Heart left ventricle (tissue), 16 donors: ENCODE measurements at regions not wholly inside any gene's neighbourhood (a gene's known extent, or its start where the extent isn't known, plus 50 kb on each side); places are given as distances from the start of the nearest gene placed in this dataset.

Source experiments
- ATAC-seq, 4 donors: fragments of 200-7000 bp; cut with Tn5 transposase; one replicate each; pipeline ENCODE4 v1.9.1; 2020 to 2022; ENCODE audit warnings: moderate library complexity in 4 of 4, mild to moderate bottlenecking in 3 of 4, moderate number of reproducible peaks in 1 of 4
- DNase-seq, 5 donors: peaks; one replicate each; pipeline ENCODE4 v3.0.0-alpha.2; 2020
- H3K27ac ChIP-seq, 12 donors: fragments of 200-600 bp; sonication (generic) in 4 of 12; one replicate each; pipeline versions ENCODE4 v1.5.0 to v1.8.0; 2016 to 2022; ENCODE audit warnings: mild to moderate bottlenecking in 2 of 12
- H3K27me3 ChIP-seq, 9 donors: fragments of 200-600 bp; sonication (generic) in 2 of 9; one replicate each; pipeline versions ENCODE4 v1.5.1 to v1.8.0; 2016 to 2022; ENCODE audit warnings: mild to moderate bottlenecking in 3 of 9
- H3K36me3 ChIP-seq, 9 donors: fragments of 200-600 bp; sonication (generic) in 2 of 9; one replicate each; pipeline versions ENCODE4 v1.5.0 to v1.8.0; 2018 to 2022; ENCODE audit warnings: mild to moderate bottlenecking in 2 of 9
- H3K4me1 ChIP-seq, 12 donors: fragments of 200-600 bp; sonication (generic) in 4 of 12; one replicate each; pipeline versions ENCODE4 v1.5.0 to v1.8.0; 2016 to 2022; ENCODE audit warnings: mild to moderate bottlenecking in 3 of 12
- H3K4me3 ChIP-seq, 12 donors: fragments of 200-600 bp; sonication (generic) in 4 of 12; one replicate each; pipeline versions ENCODE4 v1.5.0 to v1.8.0; 2017 to 2022; ENCODE audit warnings: mild to moderate bottlenecking in 9 of 12, moderate library complexity in 4 of 12
- H3K9me3 ChIP-seq, 12 donors: fragments of 200-600 bp; sonication (generic) in 4 of 12; one replicate each; pipeline versions ENCODE4 v1.5.0 to v1.8.0; 2016 to 2022; ENCODE audit warnings: mild to moderate bottlenecking in 1 of 12
- CTCF ChIP-seq, 12 donors: fragments of 200-600 bp; sonication (generic) in 4 of 12; IDR thresholded peaks; one replicate each; pipeline versions ENCODE4 v1.5.0 to v1.8.0; 2018 to 2022; ENCODE audit warnings: antibody characterized with exemption in 12 of 12, mild to moderate bottlenecking in 5 of 12
- POLR2A ChIP-seq, 2 donors: fragments of 450-650 bp; IDR thresholded peaks; one replicate each; pipeline ENCODE4 v1.6.1; 2017; ENCODE audit warnings: antibody characterized with exemption in 2 of 2, mild to moderate bottlenecking in 2 of 2, moderate library complexity in 2 of 2
- WGBS, 4 donors: extraction: QIAGEN DNeasy Blood & Tissue Kit in 2 of 4; methylation state at CpG; one replicate each; pipeline versions ENCODE4 v1.1.5 to v1.1.7; 2013 to 2018; 5-methylcytosine and 5-hydroxymethylcytosine counted together
- intact Hi-C, 10 donors: fragments of 100-400 bp; cut with DNase I; formaldehyde crosslinking; loops; one replicate each; pipeline versions ENCODE4 v1.11.1 to v1.14.2; 2022
- donor health status: ischemic (EF 13 %, LVEDD 7.1; RV severe dilation, severe dysfunction).
- donor health status: healthy with polysubstance abuse.
- donor health status: DM: no; HTN: yes; CAD: no.
- donor health status: DM: no; HTN: no; CAD: no.
- donor health status: ischemic (EF 25% LVEDD 6.9; RV normal size, moderate dysfunction).
- donor health status: ischemic (EF 25% LVEDD 5.7; RV mildly dilated, moderate dysfunction).
- donor health status: healthy.
- donor health status: DM: yes; HTN: yes; CAD: no.
- donor health status: ischemic (EF 35%, LVEDD 5.7; RV mildly dilated, moderate dysfunction).
- donor health status: nonischemic (EF 11% LVEDD 7.7; RV severe dilation, severe dysfunction).
- donor health status: DM: yes; HTN: yes; CAD: no.
- donor health status: PGD.
- donor health status: ischemic (EF 29% LVEDD 5.4; RV normal size, mild dysfunction).
- donor health status: nonischemic (EF 23%, LVEDD 6.1; RV moderate dilation, normal function).

GRCh38 chr6:54680531-54680930 is 166.0 kb upstream of the FAM83B start:
- no peak overlapping the region for H3K27ac ChIP-seq
- no peak for ATAC-seq
- no peak overlapping the region for H3K4me3 ChIP-seq

DNA sequence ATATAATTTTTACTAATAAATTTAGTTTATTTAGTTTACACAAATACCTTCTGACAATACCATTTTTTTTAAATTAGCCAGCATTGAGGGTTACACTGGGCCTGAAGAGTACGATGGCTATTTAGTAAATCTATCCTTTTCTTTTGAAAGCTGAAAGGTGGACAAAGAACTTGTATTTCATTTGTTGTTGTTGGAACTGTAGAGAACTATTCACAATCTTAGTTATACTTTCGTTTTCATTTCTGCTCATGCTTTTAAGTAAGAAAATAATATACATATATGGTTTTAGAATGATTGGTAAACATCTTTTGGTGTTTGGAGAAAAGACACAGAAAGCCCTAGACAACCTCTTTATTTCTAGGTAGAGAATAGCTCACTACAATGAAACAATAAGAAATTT is 165.3 kb upstream of the FAM83B start:
- Histone ChIP-seq H3K4me3 (no peak overlapping the region), H3K9me3 (no peaks in the 10 kb centered on the region), H3K36me3 (no peaks in the 10 kb centered on the region), H3K4me1 (no peaks in the 10 kb centered on the region), H3K27ac (no peak overlapping the region), H3K27me3 (no peaks in the 10 kb centered on the region)
- intact Hi-C loops = no loop called here
- ATAC-seq (no peak), DNase-seq (no peak)
- 70 to 78% (median 75%) methylated on average over 2 of the region's 2 CpGs for WGBS, 4 donors
- TF ChIP-seq CTCF (IDR thresholded peaks at IDR 0.05) (no peak), POLR2A (IDR thresholded peaks at IDR 0.05) (no peak)

More at GRCh38 chr6:54680531-54680930, 166.0 kb upstream of the FAM83B start:
- Histone ChIP-seq H3K9me3 (no peaks in the 10 kb centered on the region), H3K36me3 (no peaks in the 10 kb centered on the region), H3K27me3 (no peaks in the 10 kb centered on the region), H3K4me1 (no peaks in the 10 kb centered on the region)
- no peak for DNase-seq
- TF ChIP-seq POLR2A (IDR thresholded peaks at IDR 0.05) (no peak), CTCF (IDR thresholded peaks at IDR 0.05) (no peak)
- intact Hi-C loops = no loop called here
- WGBS, 4 donors = 71 to 78% (median 77%) methylated on average over 2 of the region's 2 CpGs

DNA sequence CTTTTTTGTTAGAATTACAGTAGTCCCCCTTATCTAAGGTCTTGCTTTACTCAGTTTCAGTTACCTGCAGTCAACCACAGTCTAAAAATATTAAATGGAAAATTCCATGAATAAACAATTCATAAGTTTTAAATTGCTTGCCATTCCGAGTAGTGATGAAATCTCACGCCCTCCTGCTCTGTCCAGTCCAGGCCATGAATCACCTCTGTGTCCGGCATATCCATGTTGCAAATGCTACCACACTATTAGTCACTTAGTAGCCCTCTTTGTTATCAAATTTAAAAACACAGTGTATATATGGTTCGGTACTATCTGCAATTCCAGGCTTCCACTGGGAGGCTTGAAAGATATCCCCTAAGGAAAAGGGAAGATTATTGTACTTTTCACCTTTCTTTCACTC is 164.6 kb upstream of the FAM83B start:
- no peaks in the 10 kb centered on the region for H3K9me3 ChIP-seq
- H3K4me1 ChIP-seq = no peaks in the 10 kb centered on the region
- intact Hi-C loops = no loop called here
- H3K27me3 ChIP-seq = no peaks in the 10 kb centered on the region
- TF ChIP-seq CTCF (IDR thresholded peaks at IDR 0.05) = no peak
- no peak for TF ChIP-seq POLR2A (IDR thresholded peaks at IDR 0.05)
- no peaks in the 10 kb centered on the region for H3K36me3 ChIP-seq
- DNase-seq (no peak), ATAC-seq (peak in 2 of 4 donors; percentile 51 to 59)
- 71 to 84% (median 75%) methylated on average over 4 of the region's 4 CpGs for WGBS, 4 donors
- no peak overlapping the region for H3K4me3 ChIP-seq
- no peak overlapping the region for H3K27ac ChIP-seq

DNA sequence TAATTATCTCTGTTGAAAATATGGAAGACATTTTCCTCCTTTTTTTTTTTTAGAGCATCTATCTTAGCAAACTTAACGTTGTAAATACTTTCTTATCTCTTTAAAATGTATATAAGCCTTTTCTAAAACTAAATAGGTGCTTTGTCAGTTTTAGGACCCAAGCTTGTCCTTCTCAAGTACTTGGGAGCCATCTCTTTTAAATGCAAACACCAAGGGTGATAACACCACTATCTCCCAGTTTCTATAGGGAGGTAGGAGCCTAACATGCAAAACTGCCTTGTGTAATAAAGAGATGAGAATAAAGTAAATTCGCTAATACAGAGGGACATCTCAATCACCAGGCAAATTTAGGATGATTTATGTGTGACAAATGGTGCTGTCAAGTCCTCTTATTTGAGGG is 157.0 kb upstream of the FAM83B start:
- 34 to 43% (median 37%) methylated on average over 2 of the region's 2 CpGs for WGBS, 4 donors
- H3K27ac ChIP-seq = no peak overlapping the region
- intact Hi-C loops = no loop called here
- no peaks in the 10 kb centered on the region for H3K9me3 ChIP-seq
- no peak for DNase-seq
- ATAC-seq = no peak
- no peak overlapping the region for H3K4me3 ChIP-seq
- TF ChIP-seq CTCF (IDR thresholded peaks at IDR 0.05) = no peak
- no peak for TF ChIP-seq POLR2A (IDR thresholded peaks at IDR 0.05)
- H3K27me3 ChIP-seq = no peaks in the 10 kb centered on the region
- H3K4me1 ChIP-seq = no peaks in the 10 kb centered on the region
- H3K36me3 ChIP-seq = no peaks in the 10 kb centered on the region
